NCI-H526 treated with DMSO at 0.1 percent for 48 hours (cell line): ENCODE measurements at regions not wholly inside any gene's neighbourhood (a gene's known extent, or its start where the extent isn't known, plus 50 kb on each side); places are given as distances from the start of the nearest gene placed in this dataset.

Source experiments
- DNase-seq: peaks from one replicate; lab custom pipeline; 2025; lab: John Stamatoyannopoulos, UW

DNA sequence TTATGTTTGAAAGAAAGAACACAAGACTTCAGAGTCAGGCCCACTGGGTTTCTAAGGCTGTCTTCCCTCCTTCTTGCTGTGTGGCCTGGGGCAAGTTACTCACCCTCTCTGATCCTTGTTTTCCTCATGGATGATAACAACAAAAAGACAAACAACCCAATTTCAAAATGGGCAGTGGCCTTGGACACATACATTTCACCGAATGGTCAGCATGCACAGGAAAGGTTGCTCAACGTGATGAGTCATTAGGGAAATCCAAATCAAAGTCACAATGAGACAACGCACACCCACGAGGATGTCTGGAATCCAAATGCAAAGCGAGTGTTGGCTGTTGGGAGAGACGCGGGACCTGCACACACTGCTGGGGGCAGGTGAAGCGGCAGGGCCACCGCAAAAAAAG, 50.8 kb upstream of the PPP2R2C start:
- no peak for DNase-seq

DNA sequence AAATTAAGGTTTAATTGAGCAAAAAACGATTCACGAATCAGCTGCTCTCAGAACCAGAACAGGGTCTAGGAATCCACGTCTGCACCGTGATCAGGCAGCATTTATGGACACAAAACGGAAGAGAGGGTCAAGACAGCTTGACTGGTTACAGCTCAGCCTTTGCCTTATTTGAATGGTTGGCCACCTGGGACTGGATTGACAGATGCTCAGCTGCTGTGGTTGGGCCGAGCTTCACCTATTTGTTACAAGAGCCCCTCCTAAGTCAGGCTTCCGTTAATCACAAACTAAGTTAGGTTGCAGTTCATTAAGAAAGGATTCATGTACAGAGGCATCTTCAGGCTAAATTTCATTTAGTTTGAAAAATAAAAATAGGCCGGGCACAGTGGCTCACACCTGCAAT, 50.6 kb upstream of the MAN2B2 start:
- peak; percentile 70 for DNase-seq
